ENCODE measurements at regions not wholly inside any gene's neighbourhood (a gene's known extent, or its start where the extent isn't known, plus 50 kb on each side); places are given as distances from the start of the nearest gene placed in this dataset.

- TF ChIP-seq, protein P1, sequence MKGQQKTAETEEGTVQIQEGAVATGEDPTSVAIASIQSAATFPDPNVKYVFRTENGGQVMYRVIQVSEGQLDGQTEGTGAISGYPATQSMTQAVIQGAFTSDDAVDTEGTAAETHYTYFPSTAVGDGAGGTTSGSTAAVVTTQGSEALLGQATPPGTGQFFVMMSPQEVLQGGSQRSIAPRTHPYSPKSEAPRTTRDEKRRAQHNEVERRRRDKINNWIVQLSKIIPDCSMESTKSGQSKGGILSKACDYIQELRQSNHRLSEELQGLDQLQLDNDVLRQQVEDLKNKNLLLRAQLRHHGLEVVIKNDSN (IDR thresholded peaks at IDR 0.05) = no peak
- TF ChIP-seq TAF1 (IDR thresholded peaks at IDR 0.05; ENCODE audit: low read depth) = no peak
- no peak for TF ChIP-seq EP300 (IDR thresholded peaks at IDR 0.05; ENCODE audit: borderline replicate concordance)
- TF ChIP-seq REST (IDR thresholded peaks at IDR 0.05; ENCODE audit: low read depth) = no peak
- no peak for TF ChIP-seq RAD21 (IDR thresholded peaks at IDR 0.05; ENCODE audit: low read depth)
- TF ChIP-seq CEBPB (IDR thresholded peaks at IDR 0.05) = no peak
- TF ChIP-seq ZBTB7A (IDR thresholded peaks at IDR 0.05; ENCODE audit: low read depth) = no peak
- no peak for TF ChIP-seq NFIC (IDR thresholded peaks at IDR 0.05)
- TF ChIP-seq, protein P2, sequence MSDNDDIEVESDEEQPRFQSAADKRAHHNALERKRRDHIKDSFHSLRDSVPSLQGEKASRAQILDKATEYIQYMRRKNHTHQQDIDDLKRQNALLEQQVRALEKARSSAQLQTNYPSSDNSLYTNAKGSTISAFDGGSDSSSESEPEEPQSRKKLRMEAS (IDR thresholded peaks at IDR 0.05) = no peak
- no peak for TF ChIP-seq TCF12 (IDR thresholded peaks at IDR 0.05; ENCODE audit: low read depth)
- no peak for TF ChIP-seq YY1 (IDR thresholded peaks at IDR 0.05; ENCODE audit: low read depth)
- TF ChIP-seq TEAD4 (IDR thresholded peaks at IDR 0.05) = no peak
- no peak for TF ChIP-seq EGR1 (IDR thresholded peaks at IDR 0.05)
- TF ChIP-seq FOXM1 (IDR thresholded peaks at IDR 0.05; ENCODE audit: borderline replicate concordance, low read depth) = no peak
Observed at GRCh38 chr5:71794061-71794695, 75.1 kb downstream of the CARTPT start.
